KOPT-K1 (cell line): ENCODE measurements at regions not wholly inside any gene's neighbourhood (a gene's known extent, or its start where the extent isn't known, plus 50 kb on each side); places are given as distances from the start of the nearest gene placed in this dataset.
"Not testable (repeated sequence)": the region's sequence is repeated elsewhere in the genome, so short reads cannot be mapped to it uniquely, and the experiment has no call there.

Source experiments
- H3K27ac ChIP-seq: fragments of 200-600 bp; sonication (generic); 2 replicates; pipeline ENCODE4 v1.5.1; 2016; ENCODE audit warnings: antibody characterized with exemption, mild to moderate bottlenecking, low read depth, low read length; ENCODE audit not compliant: poor library complexity, severe bottlenecking
- H3K36me3 ChIP-seq: fragments of 200-600 bp; sonication (generic); 2 replicates; pipeline ENCODE4 v1.5.1; 2017; ENCODE audit warnings: antibody characterized with exemption, mild to moderate bottlenecking, low read length, moderate library complexity; ENCODE audit not compliant: insufficient read depth
- H3K9me3 ChIP-seq: fragments of 200-600 bp; sonication (generic); 2 replicates; pipeline ENCODE4 v1.5.1; 2017; ENCODE audit warnings: antibody characterized with exemption, low read length, mild to moderate bottlenecking; ENCODE audit not compliant: insufficient read depth, poor library complexity, severe bottlenecking

DNA sequence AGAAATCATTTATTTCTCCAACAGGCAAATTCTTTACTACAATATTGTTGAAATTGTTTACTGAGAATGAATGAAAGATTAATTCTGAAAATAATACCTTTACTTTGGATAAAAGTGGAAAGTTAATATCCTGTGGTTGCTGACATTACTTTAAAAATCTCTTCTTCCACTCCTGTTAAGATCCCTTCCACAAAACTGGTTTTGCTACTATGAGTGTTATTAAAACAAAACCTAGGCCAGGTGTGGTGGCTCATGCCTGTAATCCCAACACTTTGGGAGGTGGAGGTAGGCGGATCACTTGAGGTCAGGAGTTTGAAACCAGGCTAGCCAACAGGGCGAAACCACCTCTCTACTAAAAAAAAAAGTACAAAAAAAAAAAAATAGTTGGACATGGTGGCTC is 123.9 kb upstream of the CCDC150 start:
- H3K36me3 ChIP-seq = no peaks in the 10 kb centered on the region
- no peaks in the 10 kb centered on the region for H3K9me3 ChIP-seq
- H3K27ac ChIP-seq = no peak overlapping the region

DNA sequence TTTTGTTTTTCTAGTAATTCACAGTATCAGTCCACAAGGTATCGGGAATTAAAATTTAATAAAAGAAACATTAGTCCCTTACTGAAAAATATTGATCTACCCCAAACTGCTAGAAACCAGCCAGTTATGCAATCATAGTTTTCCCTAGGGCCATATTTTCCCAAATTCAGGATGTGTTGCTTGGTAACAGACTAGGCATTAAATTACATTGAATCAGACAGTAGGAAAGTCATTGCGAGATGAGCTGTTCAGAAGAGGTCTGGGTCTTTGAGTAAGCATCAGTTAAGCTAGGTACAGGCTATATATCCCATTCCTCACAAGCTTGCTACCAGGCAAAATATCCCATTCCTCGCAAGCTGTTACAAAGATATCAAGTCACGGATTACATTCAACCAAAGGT is 123.0 kb upstream of the CCDC150 start:
- Histone ChIP-seq H3K36me3 (no peaks in the 10 kb centered on the region), H3K9me3 (no peaks in the 10 kb centered on the region), H3K27ac (no peak overlapping the region)

DNA sequence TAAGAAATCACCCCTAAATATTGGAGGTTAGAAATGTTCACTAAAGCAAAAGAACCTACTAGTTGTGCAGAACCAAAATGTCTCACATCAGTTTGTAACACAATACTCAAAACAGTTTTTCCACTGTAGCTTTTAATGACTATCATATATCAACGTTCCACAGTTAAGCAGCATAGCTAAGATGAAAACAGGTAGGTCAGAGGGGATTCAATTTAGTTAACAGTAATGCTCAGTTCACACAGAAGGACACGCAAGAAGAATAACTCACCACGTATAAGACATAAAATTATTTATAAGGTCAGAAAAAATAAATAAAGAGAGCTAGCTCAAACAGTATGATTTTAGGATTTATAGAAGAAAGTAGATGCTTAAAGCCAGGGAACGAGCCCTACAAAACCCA is 118.9 kb upstream of the CCDC150 start:
- Histone ChIP-seq H3K9me3 (no peaks in the 10 kb centered on the region), H3K27ac (no peak overlapping the region), H3K36me3 (no peaks in the 10 kb centered on the region)

DNA sequence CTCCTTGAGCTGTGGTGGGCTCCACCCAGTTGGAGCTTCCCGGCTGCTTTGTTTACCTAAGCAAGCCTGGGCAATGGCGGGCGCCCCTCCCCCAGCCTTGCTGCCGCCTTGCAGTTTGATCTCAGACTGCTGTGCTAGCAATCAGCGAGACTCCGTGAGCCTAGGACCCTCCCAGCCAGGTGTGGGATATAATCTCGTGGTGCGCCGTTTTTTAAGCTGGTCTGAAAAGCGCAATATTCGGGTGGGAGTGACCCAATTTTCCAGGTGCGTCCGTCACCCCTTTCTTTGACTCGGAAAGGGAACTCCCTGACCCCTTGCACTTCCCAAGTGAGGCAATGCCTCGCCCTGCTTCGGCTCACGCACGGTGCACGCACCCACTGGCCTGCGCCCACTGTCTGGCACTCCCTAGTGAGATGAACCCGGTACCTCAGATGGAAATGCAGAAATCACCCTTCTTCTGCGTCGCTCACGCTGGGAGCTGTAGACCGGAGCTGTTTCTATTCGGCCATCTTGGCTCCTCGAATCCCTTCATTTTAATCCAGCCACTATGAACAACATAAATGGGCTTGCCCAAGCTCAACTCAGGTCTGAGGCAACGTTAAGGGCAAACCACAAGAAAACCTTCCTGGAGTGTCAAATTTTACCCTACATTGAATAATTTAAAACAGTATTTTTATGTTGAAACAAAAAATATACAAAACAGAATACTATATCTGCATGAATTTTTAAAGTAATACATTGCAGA is 112.4 kb upstream of the CCDC150 start:
- H3K27ac ChIP-seq, H3K36me3 ChIP-seq, H3K9me3 ChIP-seq: not testable (repeated sequence)

DNA sequence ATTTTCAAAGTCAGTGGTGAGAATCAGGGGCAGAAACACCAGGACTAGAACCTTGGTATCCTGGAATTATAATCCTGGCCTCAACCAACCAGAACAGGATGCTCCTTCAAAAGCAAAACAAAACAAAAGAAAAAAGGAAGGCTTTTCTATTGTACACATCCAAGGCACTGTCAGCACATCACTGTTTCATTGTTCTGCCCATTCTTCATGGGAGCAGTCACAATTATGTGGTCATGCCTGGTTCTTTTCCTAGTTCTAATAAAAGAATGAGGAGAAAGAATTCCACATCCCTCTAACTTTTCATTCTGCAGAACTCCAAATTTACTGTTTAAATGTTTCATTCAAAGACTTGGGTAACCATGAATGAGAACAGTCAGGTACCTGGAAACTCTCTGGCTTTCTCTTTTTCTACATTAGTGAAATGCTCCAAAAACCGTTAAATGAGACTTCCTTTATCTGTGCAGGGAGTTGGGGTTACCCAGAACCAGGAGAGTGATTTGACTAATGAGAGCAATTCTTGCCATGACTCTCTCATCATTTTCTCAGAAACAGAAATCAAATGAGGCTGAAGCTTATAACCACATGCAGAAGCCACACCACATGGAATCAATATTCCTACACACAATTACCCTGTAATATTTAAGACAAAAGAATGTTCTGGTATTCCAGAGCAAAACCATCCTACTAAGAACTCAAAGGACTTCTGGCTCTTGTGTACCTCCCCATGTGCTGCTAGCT is 110.9 kb upstream of the CCDC150 start:
- H3K27ac ChIP-seq = no peak overlapping the region
- H3K36me3 ChIP-seq = no peaks in the 10 kb centered on the region
- H3K9me3 ChIP-seq = no peaks in the 10 kb centered on the region

DNA sequence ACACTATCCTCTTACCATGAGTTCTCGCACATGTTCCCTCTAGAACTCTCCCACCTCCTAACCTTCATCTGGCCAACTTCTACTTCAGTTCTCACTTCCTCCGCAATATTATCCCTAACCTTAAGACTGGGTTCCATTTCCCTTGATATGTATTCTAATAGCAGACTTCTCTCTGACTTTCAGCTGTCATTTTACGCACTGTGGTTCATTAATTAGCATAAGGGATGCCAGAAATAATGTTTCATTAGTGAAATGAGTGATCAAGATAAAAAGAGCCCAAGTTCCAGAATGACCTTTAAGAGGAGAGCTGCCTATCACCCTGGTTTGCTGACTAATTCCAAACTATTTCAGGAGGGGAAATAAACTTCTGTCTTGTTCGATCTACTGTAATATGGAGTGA is 108.6 kb upstream of the CCDC150 start:
- no peaks in the 10 kb centered on the region for H3K9me3 ChIP-seq
- H3K27ac ChIP-seq = no peak overlapping the region
- H3K36me3 ChIP-seq = no peaks in the 10 kb centered on the region

DNA sequence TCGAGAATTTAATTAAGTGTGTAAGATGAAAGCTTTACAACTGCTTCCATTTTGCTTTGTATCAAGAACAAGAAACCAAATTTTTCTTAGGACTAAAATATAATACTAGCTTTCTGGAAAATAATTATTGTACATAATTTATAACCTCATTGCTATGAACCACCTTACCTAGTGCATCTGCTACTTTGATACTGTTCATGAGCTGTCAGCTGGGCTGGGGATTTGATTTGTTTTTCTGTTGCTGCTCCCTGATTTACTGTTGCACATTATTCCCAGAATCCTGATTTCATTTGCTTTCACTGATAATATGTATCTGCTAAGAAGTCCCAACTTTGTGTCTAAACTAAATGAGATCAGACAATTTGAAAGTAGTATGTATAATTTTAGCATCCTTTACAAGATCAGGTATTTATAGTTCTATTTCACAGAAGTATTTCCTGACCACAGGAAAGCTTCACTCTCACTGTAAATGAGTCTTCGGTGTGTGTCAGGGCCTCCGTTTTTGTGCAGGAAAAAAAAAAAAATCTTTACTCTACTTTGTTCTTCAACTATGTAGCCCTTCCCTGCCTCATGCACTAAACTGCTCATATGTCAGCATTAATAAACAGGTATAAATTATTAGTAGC is 105.6 kb upstream of the CCDC150 start:
- Histone ChIP-seq H3K27ac (no peak overlapping the region), H3K9me3 (no peaks in the 10 kb centered on the region), H3K36me3 (no peaks in the 10 kb centered on the region)

DNA sequence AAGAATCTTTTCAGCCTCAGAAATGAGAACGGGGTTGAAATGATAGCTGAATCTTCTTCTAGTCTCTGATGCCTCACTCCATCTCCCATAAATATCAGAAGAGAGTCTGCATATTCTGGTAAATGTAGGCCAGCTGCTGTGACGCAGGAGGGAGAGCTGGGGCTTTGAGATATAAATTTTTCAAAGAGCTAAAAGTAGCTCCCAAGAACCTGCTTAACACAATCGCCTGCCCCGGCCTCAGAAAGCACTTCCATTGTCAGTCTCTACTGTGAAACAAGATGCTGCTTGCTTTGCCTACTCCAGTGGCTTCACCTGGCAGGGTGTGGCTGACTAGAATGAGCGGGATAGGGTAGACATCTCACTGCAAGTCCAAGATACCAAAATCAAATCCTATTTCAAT is 105.0 kb upstream of the CCDC150 start:
- Histone ChIP-seq H3K36me3 (no peaks in the 10 kb centered on the region), H3K27ac (no peak overlapping the region), H3K9me3 (no peaks in the 10 kb centered on the region)

DNA sequence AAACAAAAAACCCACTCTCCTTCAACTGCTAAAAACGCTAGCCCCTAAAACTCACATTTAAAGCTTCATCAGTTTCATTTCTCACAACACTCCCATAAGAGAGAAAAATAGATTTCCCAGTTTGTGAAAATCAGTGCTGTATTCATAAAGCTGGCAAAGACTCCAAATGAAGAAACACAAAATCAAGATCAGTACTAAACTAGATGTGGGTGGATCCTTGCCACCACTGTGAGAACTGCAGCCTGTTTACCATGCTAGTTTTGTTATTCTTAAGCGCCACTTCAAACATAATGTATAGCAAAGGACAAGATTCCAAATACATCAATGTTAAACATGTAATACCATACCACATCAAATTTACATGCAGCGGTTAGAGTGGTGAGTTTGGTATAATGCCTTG is 104.5 kb upstream of the CCDC150 start:
- H3K9me3 ChIP-seq = no peaks in the 10 kb centered on the region
- H3K36me3 ChIP-seq = no peaks in the 10 kb centered on the region
- no peak overlapping the region for H3K27ac ChIP-seq

DNA sequence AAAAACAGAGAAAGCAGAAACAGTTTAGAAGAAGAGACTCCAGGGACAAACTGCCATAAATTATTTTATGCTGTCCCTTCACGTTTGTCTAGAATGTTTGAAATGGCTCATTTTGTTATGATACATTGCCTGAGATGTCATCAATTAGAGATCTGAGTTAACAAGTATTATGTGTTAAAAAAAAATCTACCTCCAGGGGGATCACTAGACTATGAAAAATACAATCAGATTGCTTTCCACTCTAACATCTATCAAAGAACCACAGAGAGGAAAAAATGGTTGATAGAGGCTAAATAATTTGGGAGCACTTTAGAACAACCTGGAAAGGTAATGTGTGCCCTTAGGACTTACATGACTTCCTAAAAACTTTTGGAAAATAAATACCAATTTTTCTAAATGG is 103.8 kb upstream of the CCDC150 start:
- H3K27ac ChIP-seq = no peak overlapping the region
- H3K36me3 ChIP-seq = no peaks in the 10 kb centered on the region
- no peaks in the 10 kb centered on the region for H3K9me3 ChIP-seq

DNA sequence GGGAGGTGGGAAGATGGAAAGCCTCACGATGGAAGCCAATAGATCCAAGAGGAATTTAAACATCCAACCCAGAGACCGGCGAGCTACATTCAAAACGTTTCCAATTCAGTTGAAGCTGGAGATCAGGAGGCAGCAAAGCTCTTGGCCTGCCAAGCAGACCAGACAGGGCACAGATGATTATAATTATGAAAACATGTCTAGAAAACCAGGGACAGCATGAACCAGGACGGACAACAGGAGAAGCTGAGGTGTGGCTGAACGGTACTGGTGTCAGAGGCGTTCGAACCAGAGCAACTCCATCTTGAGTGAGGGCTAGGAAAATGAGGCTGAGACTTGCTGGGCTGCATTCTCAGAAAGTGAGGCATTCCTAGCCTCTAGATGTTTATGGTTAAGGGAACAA is 102.2 kb upstream of the CCDC150 start:
- Histone ChIP-seq H3K9me3 (no peaks in the 10 kb centered on the region), H3K36me3 (no peaks in the 10 kb centered on the region), H3K27ac (no peak overlapping the region)

DNA sequence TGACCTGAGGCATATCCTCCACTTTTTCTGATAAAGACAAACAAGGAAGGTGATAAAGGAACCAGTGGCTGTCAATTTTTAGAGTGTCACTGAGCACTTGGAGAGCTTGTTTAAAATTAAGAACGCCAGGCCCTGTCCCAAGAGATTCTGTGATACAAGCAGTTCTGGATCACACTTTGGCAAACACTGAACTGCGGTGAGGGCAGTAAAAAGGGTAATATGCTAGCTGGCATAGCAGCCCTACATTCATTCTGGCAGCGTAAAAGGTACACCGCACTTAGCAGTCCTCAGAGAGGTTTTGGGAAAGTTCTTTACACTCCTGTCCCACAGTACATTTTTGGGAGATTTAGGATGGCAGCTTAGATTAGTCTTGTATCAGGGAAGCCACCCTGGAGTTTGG is 101.3 kb upstream of the CCDC150 start:
- H3K9me3 ChIP-seq = no peaks in the 10 kb centered on the region
- no peaks in the 10 kb centered on the region for H3K36me3 ChIP-seq
- no peak overlapping the region for H3K27ac ChIP-seq

DNA sequence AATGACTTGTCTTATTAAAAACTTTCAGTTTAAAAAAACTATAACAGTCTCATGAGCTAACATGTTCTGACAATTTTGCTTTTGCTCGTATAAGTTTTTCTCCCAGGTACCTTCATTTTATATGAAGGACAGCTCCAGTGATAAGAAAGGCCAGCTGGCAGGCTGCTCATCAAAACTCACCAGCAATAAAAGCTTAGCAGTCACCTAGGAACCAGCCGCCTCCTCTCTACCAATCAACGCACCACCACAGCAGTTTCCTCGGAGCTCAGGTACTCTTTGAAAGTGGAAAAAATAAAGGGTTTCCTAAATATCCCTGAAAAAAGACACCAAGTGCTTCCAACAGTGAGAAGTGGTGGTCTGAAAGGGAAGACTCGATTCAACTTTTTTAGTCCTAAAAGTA is 100.9 kb upstream of the CCDC150 start:
- H3K36me3 ChIP-seq = no peaks in the 10 kb centered on the region
- no peaks in the 10 kb centered on the region for H3K9me3 ChIP-seq
- H3K27ac ChIP-seq = no peak overlapping the region

DNA sequence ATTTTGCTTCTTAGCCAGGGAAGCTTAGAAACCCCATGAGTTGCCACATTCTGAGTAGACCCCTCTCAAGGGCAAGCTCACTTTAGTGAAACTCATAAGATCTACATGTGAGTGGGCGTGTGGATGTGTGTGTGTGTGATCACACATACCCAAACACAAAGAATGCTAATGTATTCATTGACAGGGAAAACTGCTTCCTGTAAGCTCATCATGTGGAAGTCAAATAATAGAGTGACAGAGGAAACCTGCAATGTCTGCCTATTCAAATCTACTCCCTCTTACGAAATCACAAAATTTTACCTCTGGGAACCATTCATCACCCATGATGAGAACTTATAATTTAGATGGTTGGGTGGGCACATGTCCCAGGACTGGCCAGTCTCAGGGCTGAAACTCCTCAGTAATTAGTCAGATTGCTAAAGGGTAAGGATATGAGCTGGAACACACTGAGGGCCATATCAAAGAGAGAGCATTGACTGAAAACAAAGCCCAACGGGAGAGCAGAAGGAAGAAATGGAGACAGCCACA is 94.5 kb upstream of the CCDC150 start:
- no peak overlapping the region for H3K27ac ChIP-seq
- no peaks in the 10 kb centered on the region for H3K36me3 ChIP-seq
- H3K9me3 ChIP-seq = no peaks in the 10 kb centered on the region

DNA sequence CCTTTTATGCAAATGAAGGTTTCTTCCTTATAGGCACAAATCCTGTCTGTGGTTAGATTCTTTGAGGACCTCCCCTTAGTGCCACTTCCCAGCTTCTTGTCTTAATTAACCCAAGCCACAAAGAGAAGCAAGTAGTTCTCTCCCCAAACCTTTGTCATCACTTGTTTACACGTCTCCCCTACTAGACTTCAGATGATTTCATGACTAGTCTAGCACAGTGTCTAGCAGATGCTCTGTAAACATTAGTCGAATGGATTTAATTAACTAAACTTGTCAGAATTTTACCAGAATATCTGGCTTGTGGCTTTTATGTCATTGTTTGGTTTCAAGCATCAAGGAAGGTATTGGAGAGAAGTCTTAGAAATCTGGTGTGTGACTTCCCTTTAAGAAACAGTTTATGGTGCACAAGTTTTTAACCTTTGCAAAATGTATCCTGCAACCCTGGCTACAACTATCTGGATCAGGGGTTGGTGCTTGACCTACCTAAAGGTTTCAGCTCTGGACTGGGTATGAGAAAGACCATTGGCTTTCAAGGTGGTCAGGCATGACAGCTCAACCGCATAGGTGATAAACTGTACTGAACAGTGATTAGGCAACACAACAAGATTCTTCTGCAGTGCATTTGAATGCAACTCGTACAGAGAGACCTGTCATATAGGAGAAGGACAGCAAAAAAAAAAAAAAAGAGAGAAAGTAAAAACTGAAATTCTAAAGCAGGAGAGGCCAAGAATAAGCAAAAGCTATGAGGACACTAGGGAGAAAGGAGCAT is 93.2 kb upstream of the CCDC150 start:
- H3K27ac ChIP-seq = no peak overlapping the region
- H3K9me3 ChIP-seq = no peaks in the 10 kb centered on the region
- H3K36me3 ChIP-seq = no peaks in the 10 kb centered on the region
